HepG2 (cell line): ENCODE measurements at regions not wholly inside any gene's neighbourhood (a gene's known extent, or its start where the extent isn't known, plus 50 kb on each side); places are given as distances from the start of the nearest gene placed in this dataset.

ENCODE experiments used
- ATAC-seq: fragments of 200-7000 bp; cut with Tn5 transposase; 3 replicates; pipeline ENCODE4 v1.9.1; 2020; ENCODE audit warnings: mild to moderate bottlenecking, moderate library complexity
- BruUV-seq: library from RNA; stranded (reverse); fragments of 400-500 nt; replicated peaks from 2 replicates; lab custom pipeline; 2021; lab: Mats Ljungman, UMichigan
- CTCF ChIA-PET: fragments of 300-600 bp; formaldehyde crosslinking; extraction: SDS; loops from one replicate; lab custom pipeline; 2021; ENCODE audit warnings: low total read pairs, inconsistent platforms, low intra/inter-chr PET ratio; lab: Yijun Ruan, JAX
- POLR2A ChIA-PET: fragments of 350-600 bp; sonication (Branson Sonifier 250); formaldehyde crosslinking; loops from one replicate; lab custom pipeline; 2020; ENCODE audit warnings: antibody characterized with exemption, inconsistent platforms; lab: Yijun Ruan, JAX
- DNase-seq: peaks from one replicate; pipeline ENCODE4 v3.0.0-alpha.2; 2015; ENCODE audit warnings: low spot score
- FAIRE-seq: peaks from 3 replicates; lab custom pipeline; 2011; peaks lifted over from hg19 to GRCh38; lab: Jason Lieb, UNC
- H2AFZ ChIP-seq: one replicate; pipeline ENCODE4 v1.6.1; 2011; ENCODE audit warnings: low read length, inconsistent platforms
- H3K27ac ChIP-seq: fragments of 300-600 bp; 3 replicates; pipeline ENCODE4 v1.8.0; 2011; ENCODE audit warnings: mixed run types, mild to moderate bottlenecking, mixed read lengths, low read length, inconsistent platforms; ENCODE audit not compliant: insufficient read depth; ENCODE audit errors: extremely low read length
- H3K27me3 ChIP-seq, 2 experiments: fragments of 200-600 bp in 1 of 2; 2 replicates in 1 of 2; 3 replicates in 1 of 2; pipeline versions ENCODE4 v1.6.0 to v1.8.0; 2011; ENCODE audit warnings: low read length in 2 of 2, mild to moderate bottlenecking in 2 of 2, moderate library complexity in 2 of 2, inconsistent platforms in 1 of 2; ENCODE audit not compliant: insufficient read depth in 2 of 2, control insufficient read depth in 1 of 2
- H3K36me3 ChIP-seq, 2 experiments: fragments of 200-600 bp in 1 of 2; replicated peaks in 1 of 2; 2 replicates in 1 of 2; 3 replicates in 1 of 2; pipeline versions ENCODE4 v1.5.1 to v1.8.0; 2011; ENCODE audit warnings: low read length in 2 of 2, inconsistent platforms in 1 of 2; ENCODE audit not compliant: insufficient read depth in 2 of 2, control insufficient read depth in 1 of 2
- H3K4me1 ChIP-seq: 2 replicates; pipeline ENCODE4 v1.5.1; 2012; ENCODE audit warnings: low read length, inconsistent platforms; ENCODE audit not compliant: insufficient read depth
- H3K4me2 ChIP-seq: 2 replicates; pipeline ENCODE4 v1.6.0; 2011; ENCODE audit warnings: low read depth, low read length, inconsistent platforms
- H3K4me3 ChIP-seq, 3 experiments: fragments of 200-600 bp in 1 of 3; sonication (generic), shearing (Covaris generic) in 1 of 3; replicated peaks in 1 of 3; 2 replicates each; pipeline ENCODE4 v1.5.1; 2011 to 2016; ENCODE audit warnings: low read length in 3 of 3, inconsistent platforms in 2 of 3, low read depth in 2 of 3, mild to moderate bottlenecking in 2 of 3, control low read depth in 1 of 3, mixed read lengths in 1 of 3; ENCODE audit not compliant: insufficient read depth in 1 of 3
- H3K79me2 ChIP-seq: one replicate; pipeline ENCODE4 v1.6.1; 2011; ENCODE audit warnings: low read length, inconsistent platforms; ENCODE audit not compliant: insufficient read depth
- H3K9ac ChIP-seq: 2 replicates; pipeline ENCODE4 v1.6.0; 2011; ENCODE audit warnings: mild to moderate bottlenecking, low read depth, low read length, inconsistent platforms; ENCODE audit not compliant: insufficient read depth
- H3K9me3 ChIP-seq: 2 replicates; pipeline ENCODE4 v1.5.1; 2012; ENCODE audit warnings: mild to moderate bottlenecking, low read length
- H4K20me1 ChIP-seq: 2 replicates; pipeline ENCODE4 v1.6.0; 2011; ENCODE audit warnings: inconsistent platforms, mild to moderate bottlenecking, low read length, moderate library complexity; ENCODE audit not compliant: insufficient read depth
- ARID3A ChIP-seq: IDR thresholded peaks from 2 replicates; pipeline ENCODE4 v1.6.1; 2012; ENCODE audit warnings: low read depth, low read length, improper control_type of control experiment
- CEBPG ChIP-seq: IDR thresholded peaks from 2 replicates; pipeline ENCODE4 v1.6.1; 2016
- CEBPZ ChIP-seq: IDR thresholded peaks from 2 replicates; pipeline ENCODE4 v1.6.1; 2012; ENCODE audit warnings: low read length, improper control_type of control experiment
- DNMT3B ChIP-seq: conservative IDR thresholded peaks from 2 replicates; pipeline ENCODE4 v1.6.1; 2016; ENCODE audit warnings: missing biosample characterization, control low read depth
- ELF1 ChIP-seq: sonication (generic); formaldehyde crosslinking; IDR thresholded peaks from 2 replicates; pipeline ENCODE4 v1.4.0; 2020; ENCODE audit warnings: missing genetic modification reagents
- GATA4 ChIP-seq: sonication (generic); IDR thresholded peaks from 2 replicates; pipeline ENCODE4 v1.6.1; 2016; ENCODE audit warnings: antibody characterized with exemption, low read depth, borderline replicate concordance
- MAFK ChIP-seq, 2 experiments: IDR thresholded peaks in 1 of 2; conservative IDR thresholded peaks in 1 of 2; 2 replicates each; pipeline ENCODE4 v1.6.1; 2011; ENCODE audit warnings: improper control_type of control experiment in 2 of 2, low read length in 2 of 2
- ZFY ChIP-seq: sonication (generic); formaldehyde crosslinking; IDR thresholded peaks from 2 replicates; pipeline ENCODE4 v1.4.0; 2020; ENCODE audit warnings: missing genetic modification reagents
- ZNF24 ChIP-seq: fragments of 450-650 bp; IDR thresholded peaks from 2 replicates; pipeline ENCODE4 v1.6.1; 2017; ENCODE audit warnings: antibody characterized with exemption, mild to moderate bottlenecking
- ZNF337 ChIP-seq: sonication (generic); formaldehyde crosslinking; IDR thresholded peaks from 2 replicates; pipeline ENCODE4 v1.5.1; 2020; ENCODE audit warnings: missing genetic modification reagents, low read depth, mild to moderate bottlenecking, borderline replicate concordance
- ZNF672 ChIP-seq: sonication (generic); formaldehyde crosslinking; IDR thresholded peaks from 2 replicates; pipeline ENCODE4 v1.8.1; 2022; ENCODE audit warnings: missing genetic modification reagents
- ZNF7 ChIP-seq: IDR thresholded peaks from 2 replicates; pipeline ENCODE4 v1.6.1; 2016; ENCODE audit warnings: missing biosample characterization, missing genetic modification reagents
- ZNF83 ChIP-seq: sonication (generic); formaldehyde crosslinking; IDR thresholded peaks from 2 replicates; pipeline ENCODE4 v1.4.0; 2020; ENCODE audit warnings: missing genetic modification reagents, mild to moderate bottlenecking, borderline replicate concordance
- WGBS: methylation state at CpG from one replicate; pipeline ENCODE4 v1.1.6; 2017; ENCODE audit warnings: low lambda C conversion rate; 5-methylcytosine and 5-hydroxymethylcytosine counted together
- in situ Hi-C: cut with HindIII; loops from 2 replicates; pipeline ENCODE4 v1.10.0; 2017; ENCODE audit warnings: low pct_unique_long_range_greater_than_20kb; ENCODE audit not compliant: extremely low pct_ligation_motif_present
- intact Hi-C: fragments of 100-400 bp; cut with micrococcal nuclease; formaldehyde crosslinking; loops from one replicate; pipeline ENCODE4 v1.10.0; 2022; ENCODE audit not compliant: unreplicated experiment

- CTCF ChIA-PET: no interaction called here
- ATAC-seq: no peak
- H3K36me3 ChIP-seq: no peaks in the 10 kb centered on the region
- no peaks in the 10 kb centered on the region for H3K79me2 ChIP-seq
- POLR2A ChIA-PET: no interaction called here
- peaks cover 6% of the 10 kb centered on the region for H3K4me1 ChIP-seq
- no peaks in the 10 kb centered on the region for H3K9me3 ChIP-seq
- intact Hi-C loops (no loop called here), in situ Hi-C loops (no loop called here)
- no peak overlapping the region for H3K27ac ChIP-seq
- 69% methylated on average over 1 of the region's 1 CpG for WGBS
- no peaks in the 10 kb centered on the region for H3K27me3 ChIP-seq
- FAIRE-seq: no peak
- no peak for DNase-seq
- BruUV-seq: no TSS peak
- H3K4me3 ChIP-seq: no peak overlapping the region
- no peak overlapping the region for H2AFZ ChIP-seq
- no peaks in the 10 kb centered on the region for H4K20me1 ChIP-seq
- no peak overlapping the region for H3K4me2 ChIP-seq
- H3K9ac ChIP-seq: no peak overlapping the region
- TF ChIP-seq GATA4 (no peak), ARID3A (no peak), ELF1 (CRISPR knock-in tag) (no peak), CEBPZ (no peak), ZNF7 (no peak), DNMT3B (CRISPR knock-in tag) (no peak), ZFY (CRISPR knock-in tag) (no peak), MAFK (conservative IDR thresholded peaks at IDR 0.05 in 1 of 2, IDR thresholded peaks at IDR 0.05 in 1 of 2; ENCODE audit: low read length in 2 of 2) (no peak), ZNF24 (no peak), ZNF337 (CRISPR knock-in tag) (no peak), CEBPG (no peak), ZNF672 (no peak), ZNF83 (CRISPR knock-in tag) (no peak)
These were observed 360.2 kb downstream of the FSIP2 start for GRCh38 chr2:186098821-186099220.
